GM12892 (cell line): ENCODE measurements at regions not wholly inside any gene's neighbourhood (a gene's known extent, or its start where the extent isn't known, plus 50 kb on each side); places are given as distances from the start of the nearest gene placed in this dataset.

Source experiments
- DNase-seq: peaks from one replicate; pipeline ENCODE4 v3.0.0; 2011; ENCODE audit not compliant: insufficient read length
- FAIRE-seq: peaks from 2 replicates; lab custom pipeline; 2011; peaks lifted over from hg19 to GRCh38; lab: Jason Lieb, UNC
- POLR2A ChIP-seq: IDR thresholded peaks from 2 replicates; pipeline ENCODE4 v1.6.1; 2011; ENCODE audit warnings: low read depth, low read length, control low read depth
- POLR2AphosphoS5 ChIP-seq: IDR thresholded peaks from 2 replicates; pipeline ENCODE4 v1.6.1; 2011; ENCODE audit warnings: low read depth, low read length, control low read depth
- TAF1 ChIP-seq: IDR thresholded peaks from 2 replicates; pipeline ENCODE4 v1.6.1; 2011; ENCODE audit warnings: low read depth, mild to moderate bottlenecking, control low read depth, low read length, borderline replicate concordance

DNA sequence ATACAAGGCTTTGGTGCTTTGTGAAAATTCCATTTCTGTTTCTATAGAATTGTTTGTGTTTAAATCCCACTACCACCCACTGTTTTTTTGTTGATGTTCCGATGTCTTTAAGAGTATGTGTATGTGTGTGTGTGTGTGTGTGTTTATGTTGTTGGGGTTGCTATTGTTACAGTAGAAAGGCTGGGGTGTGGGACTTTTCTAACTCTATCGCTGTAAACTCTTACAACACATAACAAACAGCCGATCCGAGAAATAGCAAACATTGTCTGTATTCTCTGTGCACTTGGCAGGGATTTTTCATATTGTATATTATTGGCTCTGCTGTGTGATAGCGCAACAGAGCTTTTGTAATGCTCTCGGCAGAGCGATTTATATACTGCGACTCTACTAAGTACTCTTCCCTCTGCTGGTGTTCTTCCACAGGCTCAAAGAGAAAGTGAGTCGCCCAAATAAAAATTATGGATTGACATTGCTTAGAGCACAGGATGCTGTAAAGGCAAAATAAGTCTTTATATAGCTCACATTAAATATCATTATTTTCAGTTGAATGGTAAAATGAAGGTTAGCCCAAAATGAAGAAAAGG lies 492.2 kb upstream of the ARRDC3 start:
- no peak for FAIRE-seq
- TF ChIP-seq TAF1 (no peak), POLR2A (no peak), POLR2AphosphoS5 (no peak)
- DNase-seq: no peak

GRCh38 chr5:91867799-91868198 lies 484.7 kb upstream of the ARRDC3 start:
- DNase-seq: no peak
- FAIRE-seq: no peak
- TF ChIP-seq POLR2A (no peak), TAF1 (no peak), POLR2AphosphoS5 (no peak)

- FAIRE-seq (no peak), DNase-seq (no peak)
- TF ChIP-seq POLR2AphosphoS5 (no peak), TAF1 (no peak), POLR2A (no peak)
These were observed 482.8 kb upstream of the ARRDC3 start for GRCh38 chr5:91865915-91866314.

DNA sequence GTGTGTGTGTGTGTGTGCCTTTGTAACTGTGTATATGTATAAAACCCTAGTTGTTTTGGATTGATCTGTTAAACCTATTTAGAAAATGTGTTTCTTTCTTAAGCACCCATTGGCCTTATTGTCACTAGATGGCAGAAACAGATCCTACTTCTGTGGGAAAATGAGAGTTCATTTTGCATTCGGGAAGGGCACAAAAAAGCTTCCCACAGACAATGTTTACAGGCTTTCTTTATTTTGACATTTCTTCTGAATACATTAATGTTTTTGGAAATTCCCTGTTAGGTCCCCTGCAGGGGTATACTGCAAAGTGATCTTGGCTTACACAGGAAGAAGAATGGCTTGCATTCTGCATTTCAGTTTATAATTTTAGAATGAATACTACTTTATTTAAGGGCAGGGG lies 481.8 kb upstream of the ARRDC3 start:
- FAIRE-seq: no peak
- no peak for DNase-seq
- no peak for TF ChIP-seq POLR2A
- no peak for TF ChIP-seq POLR2AphosphoS5
- no peak for TF ChIP-seq TAF1

- DNase-seq (no peak), FAIRE-seq (no peak)
- TF ChIP-seq TAF1: no peak
These were observed 468.6 kb upstream of the ARRDC3 start for GRCh38 chr5:91851670-91852069.

DNA sequence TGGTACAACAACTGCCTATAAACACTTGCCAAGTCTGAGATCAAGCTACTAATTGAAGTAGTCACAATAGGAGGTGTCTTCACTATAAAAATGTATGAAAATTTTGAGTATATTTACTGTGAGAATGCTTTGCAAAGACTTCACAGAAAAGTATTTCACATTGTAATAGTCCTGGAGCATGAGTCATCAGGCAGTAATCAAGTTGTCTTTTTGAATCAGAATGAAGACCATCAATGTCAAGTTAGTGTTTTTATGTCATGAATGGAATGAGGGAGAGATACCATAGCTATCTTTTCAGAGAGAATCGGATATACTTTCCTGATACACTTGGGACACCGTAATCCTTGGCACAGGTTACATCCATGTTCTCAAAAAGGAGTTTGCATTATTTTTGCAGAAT lies 466.9 kb upstream of the ARRDC3 start:
- no peak for FAIRE-seq
- TF ChIP-seq TAF1: no peak
- no peak for TF ChIP-seq POLR2AphosphoS5
- TF ChIP-seq POLR2A: no peak
- no peak for DNase-seq

GRCh38 chr5:91849069-91849468 lies 466.0 kb upstream of the ARRDC3 start:
- TF ChIP-seq POLR2AphosphoS5 (no peak), TAF1 (no peak), POLR2A (no peak)
- DNase-seq: no peak
- no peak for FAIRE-seq

- DNase-seq (no peak), FAIRE-seq (no peak)
- no peak for TF ChIP-seq POLR2AphosphoS5
- no peak for TF ChIP-seq POLR2A
- no peak for TF ChIP-seq TAF1
These were observed 465.3 kb upstream of the ARRDC3 start for GRCh38 chr5:91848453-91848852.

GRCh38 chr5:91841423-91841822 lies 458.3 kb upstream of the ARRDC3 start:
- DNase-seq (no peak), FAIRE-seq (no peak)
- TF ChIP-seq POLR2A (no peak), POLR2AphosphoS5 (no peak), TAF1 (no peak)

- TF ChIP-seq POLR2AphosphoS5 (no peak), TAF1 (no peak), POLR2A (no peak)
- FAIRE-seq (no peak), DNase-seq (no peak)
These were observed 457.3 kb upstream of the ARRDC3 start for GRCh38 chr5:91840412-91840811.

DNA sequence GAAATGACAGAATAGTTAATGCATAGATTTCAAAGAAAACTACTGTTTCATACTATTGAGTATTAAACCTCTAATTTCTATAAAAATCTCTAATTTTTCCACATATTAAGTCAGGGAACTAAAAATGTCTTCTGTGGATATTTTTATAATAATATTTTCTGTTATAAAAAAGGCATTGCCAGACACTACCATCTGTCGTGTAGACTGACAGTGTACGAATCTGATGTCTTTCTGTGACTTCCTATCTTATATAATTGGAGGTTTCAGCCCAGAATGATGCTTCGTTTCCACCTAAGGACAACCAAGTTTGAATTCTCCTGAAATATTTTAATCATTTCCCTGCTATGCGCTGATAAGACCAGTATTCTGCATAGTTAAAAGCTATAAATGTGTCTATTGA lies 456.6 kb upstream of the ARRDC3 start:
- TF ChIP-seq TAF1: no peak
- no peak for TF ChIP-seq POLR2AphosphoS5
- TF ChIP-seq POLR2A: no peak
- no peak for DNase-seq
- FAIRE-seq: no peak

- no peak for TF ChIP-seq POLR2A
- no peak for TF ChIP-seq TAF1
- TF ChIP-seq POLR2AphosphoS5: no peak
- FAIRE-seq (no peak), DNase-seq (no peak)
These were observed 456.1 kb upstream of the ARRDC3 start for GRCh38 chr5:91839233-91839632.

DNA sequence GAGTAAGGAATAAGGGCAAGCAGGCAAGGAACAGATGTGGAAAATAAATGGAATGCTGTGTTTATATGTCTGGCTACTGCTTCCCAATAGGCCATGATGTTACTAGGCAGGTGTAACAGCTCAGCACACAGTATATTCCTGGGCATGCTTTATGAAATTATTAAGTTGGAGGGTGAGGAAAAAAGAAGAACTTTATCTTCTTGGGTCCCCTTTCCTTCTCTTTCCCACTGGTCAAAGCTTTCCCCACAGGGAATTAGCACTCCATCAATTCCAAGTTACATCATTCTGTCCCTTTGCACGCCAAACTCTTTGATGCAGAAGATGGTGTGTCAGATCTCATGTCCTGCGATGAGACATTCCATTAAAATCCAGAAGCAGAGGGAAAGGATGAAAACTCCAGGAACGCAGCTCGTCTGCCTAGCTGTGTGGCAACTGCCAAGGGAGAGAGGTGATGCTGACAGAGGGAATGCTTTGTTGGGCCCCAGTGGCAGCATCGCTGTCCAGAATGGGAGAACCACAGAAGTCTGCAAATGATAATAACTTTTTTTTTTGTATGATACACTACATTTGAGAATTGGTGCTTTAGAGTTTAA lies 447.3 kb upstream of the ARRDC3 start:
- TF ChIP-seq POLR2AphosphoS5 (no peak), TAF1 (no peak), POLR2A (no peak)
- FAIRE-seq (no peak), DNase-seq (no peak)
